Activated CD8-positive, alpha-beta memory T cell treated with anti-CD3 and anti-CD28 coated beads for 1 hour (primary cell): ENCODE measurements at regions not wholly inside any gene's neighbourhood (a gene's known extent, or its start where the extent isn't known, plus 50 kb on each side); places are given as distances from the start of the nearest gene placed in this dataset.

ENCODE experiments used
- DNase-seq, 2 donors: peaks; one replicate each; pipeline ENCODE4 v3.0.0-alpha.2; 2020; ENCODE audit warnings: low read depth in 1 of 2; ENCODE audit errors: extremely low read depth in 1 of 2

GRCh38 chr4:83172371-83172770 lies 57.8 kb upstream of the PLAC8 start:
- DNase-seq, result no peak

DNA sequence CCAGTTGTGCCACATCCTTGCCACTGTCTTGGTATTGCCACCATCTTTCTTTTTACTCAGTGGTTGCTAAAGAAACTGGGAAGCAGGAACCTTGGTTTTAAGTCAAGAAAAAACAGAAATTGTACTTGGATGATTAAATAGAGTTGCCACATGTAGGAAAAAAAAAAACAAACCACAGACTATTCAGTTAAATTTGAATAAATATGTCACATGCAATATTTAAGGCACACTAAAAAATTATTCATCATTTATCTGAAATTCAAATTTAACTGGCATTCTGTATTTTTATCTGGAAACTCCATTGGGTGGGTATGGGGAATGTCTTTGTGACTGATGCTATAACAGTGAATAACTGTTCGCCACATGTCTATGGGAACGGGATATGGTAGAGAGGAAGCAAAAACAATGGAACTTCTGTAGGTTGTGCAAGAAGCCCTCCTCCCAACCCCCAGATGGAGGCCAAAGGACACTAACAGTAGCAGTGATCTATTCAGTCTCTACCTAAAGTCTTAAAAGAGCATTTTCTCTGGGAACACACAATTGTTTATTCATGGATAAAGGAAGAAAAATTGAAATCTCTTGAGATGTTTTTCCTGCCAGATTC lies 57.0 kb upstream of the PLAC8 start:
- no peak for DNase-seq

DNA sequence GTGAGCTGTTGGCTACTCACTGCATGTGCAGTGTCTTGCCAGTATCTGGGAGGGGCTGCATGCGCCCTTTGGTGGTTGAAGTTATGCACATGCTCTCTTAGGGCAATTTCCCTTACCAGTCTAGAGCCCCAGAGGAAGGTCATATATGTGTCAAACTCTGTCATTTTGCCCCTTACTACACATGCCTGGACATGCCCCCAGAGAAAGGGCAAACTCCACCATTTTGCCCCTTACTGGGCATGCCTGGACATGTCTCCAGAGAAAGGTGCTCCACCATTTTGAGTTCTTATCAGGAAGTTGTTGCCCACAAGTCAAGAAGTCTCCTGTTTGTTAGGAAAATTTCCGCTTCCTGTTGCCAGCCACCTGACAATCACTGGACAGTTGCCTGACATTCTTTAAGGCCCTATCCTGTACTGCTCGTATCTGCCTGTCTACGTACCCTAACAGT lies 56.4 kb upstream of the PLAC8 start:
- no peak for DNase-seq
